H9 (cell line): ENCODE measurements at regions not wholly inside any gene's neighbourhood (a gene's known extent, or its start where the extent isn't known, plus 50 kb on each side); places are given as distances from the start of the nearest gene placed in this dataset.

Experiments
- DNase-seq: peaks from one replicate; pipeline ENCODE4 v3.0.0-alpha.2; 2017
- H2AFZ ChIP-seq: one replicate; pipeline ENCODE4 v1.6.1; 2013; ENCODE audit warnings: mild to moderate bottlenecking, low read length, control low read depth, moderate library complexity
- H2AK5ac ChIP-seq: 2 replicates; pipeline ENCODE4 v1.6.1; 2013; ENCODE audit warnings: low read length, control low read depth, mixed read lengths; ENCODE audit not compliant: insufficient read length
- H2BK120ac ChIP-seq: one replicate; pipeline ENCODE4 v1.6.1; 2013; ENCODE audit warnings: low read depth, mild to moderate bottlenecking, low read length, control low read depth, inconsistent platforms; ENCODE audit not compliant: poor library complexity, severe bottlenecking
- H2BK12ac ChIP-seq: 2 replicates; pipeline ENCODE4 v1.6.1; 2013; ENCODE audit warnings: low read length, control low read depth, mixed read lengths, low read depth; ENCODE audit not compliant: insufficient read length
- H2BK15ac ChIP-seq: 2 replicates; pipeline ENCODE4 v1.6.1; 2013; ENCODE audit warnings: low read depth, low read length, control low read depth
- H2BK20ac ChIP-seq: one replicate; pipeline ENCODE4 v1.6.1; 2013; ENCODE audit warnings: low read depth, mild to moderate bottlenecking, low read length, control low read depth, inconsistent platforms; ENCODE audit not compliant: poor library complexity, severe bottlenecking
- H2BK5ac ChIP-seq: 2 replicates; pipeline ENCODE4 v1.6.1; 2013; ENCODE audit warnings: low read length, control low read depth, mixed read lengths; ENCODE audit not compliant: insufficient read length
- H3K14ac ChIP-seq: 2 replicates; pipeline ENCODE4 v1.6.1; 2013; ENCODE audit warnings: low read length, control low read depth; ENCODE audit not compliant: insufficient read depth
- H3K18ac ChIP-seq: 2 replicates; pipeline ENCODE4 v1.6.1; 2013; ENCODE audit warnings: low read depth, mild to moderate bottlenecking, mixed read lengths, low read length, control low read depth; ENCODE audit not compliant: insufficient read length
- H3K23ac ChIP-seq: 2 replicates; pipeline ENCODE4 v1.6.1; 2013; ENCODE audit warnings: low read length, control low read depth, mixed read lengths, low read depth; ENCODE audit not compliant: insufficient read length
- H3K23me2 ChIP-seq: 2 replicates; pipeline ENCODE4 v1.6.1; 2013; ENCODE audit warnings: low read depth, mild to moderate bottlenecking, mixed read lengths, low read length, control low read depth; ENCODE audit not compliant: insufficient read length, poor library complexity, severe bottlenecking
- H3K27ac ChIP-seq: 2 replicates; pipeline ENCODE4 v1.5.1; 2013; ENCODE audit warnings: low read length, control low read depth, mixed read lengths, low read depth; ENCODE audit not compliant: insufficient read length
- H3K27me3 ChIP-seq: 2 replicates; pipeline ENCODE4 v1.6.1; 2013; ENCODE audit warnings: low read length, control low read depth, inconsistent platforms; ENCODE audit not compliant: insufficient read depth
- H3K4ac ChIP-seq: 2 replicates; pipeline ENCODE4 v1.6.1; 2013; ENCODE audit warnings: low read depth, mild to moderate bottlenecking, control low read depth, inconsistent platforms, low read length, moderate library complexity
- H3K4me1 ChIP-seq: 2 replicates; pipeline ENCODE4 v1.6.1; 2013; ENCODE audit warnings: low read length, control low read depth, inconsistent platforms; ENCODE audit not compliant: insufficient read depth
- H3K4me2 ChIP-seq: 2 replicates; pipeline ENCODE4 v1.6.1; 2013; ENCODE audit warnings: low read length, control low read depth, mixed read lengths; ENCODE audit not compliant: insufficient read length, insufficient read depth
- H3K56ac ChIP-seq: 2 replicates; pipeline ENCODE4 v1.6.1; 2013; ENCODE audit warnings: low read depth, mild to moderate bottlenecking, mixed read lengths, low read length, control low read depth; ENCODE audit not compliant: insufficient read length
- H3K79me1 ChIP-seq: 2 replicates; pipeline ENCODE4 v1.6.1; 2013; ENCODE audit warnings: low read depth, mild to moderate bottlenecking, moderate library complexity, low read length, control low read depth, inconsistent platforms; ENCODE audit not compliant: insufficient read depth, poor library complexity, severe bottlenecking
- H3K79me2 ChIP-seq: 2 replicates; pipeline ENCODE4 v1.6.1; 2013; ENCODE audit warnings: low read length, control low read depth, inconsistent platforms; ENCODE audit not compliant: insufficient read depth
- H3K9ac ChIP-seq: 2 replicates; pipeline ENCODE4 v1.6.1; 2013; ENCODE audit warnings: low read length, control low read depth, mixed read lengths; ENCODE audit not compliant: insufficient read length; ENCODE audit errors: extremely low read depth
- H3K9me3 ChIP-seq: one replicate; pipeline ENCODE4 v1.6.1; 2013; ENCODE audit warnings: low read depth, low read length, inconsistent platforms; ENCODE audit not compliant: control insufficient read depth
- H3T11ph ChIP-seq: one replicate; pipeline ENCODE4 v1.6.1; 2013; ENCODE audit warnings: mild to moderate bottlenecking, low read length, control low read depth, inconsistent platforms
- H4K20me1 ChIP-seq: one replicate; pipeline ENCODE4 v1.6.1; 2013; ENCODE audit not compliant: control insufficient read depth, insufficient read length, insufficient read depth
- H4K5ac ChIP-seq: 2 replicates; pipeline ENCODE4 v1.6.1; 2013; ENCODE audit warnings: low read depth, mild to moderate bottlenecking, mixed read lengths, low read length, control low read depth; ENCODE audit not compliant: insufficient read length
- H4K8ac ChIP-seq: replicated peaks from 2 replicates; pipeline ENCODE4 v1.6.1; 2013; ENCODE audit warnings: low read length, control low read depth, mixed read lengths, low read depth; ENCODE audit not compliant: insufficient read length
- H4K91ac ChIP-seq: 2 replicates; pipeline ENCODE4 v1.6.1; 2013; ENCODE audit warnings: low read depth, mild to moderate bottlenecking, moderate library complexity, mixed read lengths, low read length, control low read depth; ENCODE audit not compliant: insufficient read length
- H3K27ac Mint-ChIP-seq, 3 experiments: 2 replicates in 2 of 3; 3 replicates in 1 of 3; pipeline ENCODE4 v1.8.0; 2020 to 2021; ENCODE audit warnings: mixed read lengths in 3 of 3, mild to moderate bottlenecking in 1 of 3, moderate library complexity in 1 of 3
- H3K27me3 Mint-ChIP-seq: 2 replicates; pipeline ENCODE4 v1.8.0; 2021; ENCODE audit warnings: low read depth, mild to moderate bottlenecking, moderate library complexity, mixed read lengths
- H3K36me3 Mint-ChIP-seq, 3 experiments: 2 replicates in 2 of 3; 3 replicates in 1 of 3; pipeline ENCODE4 v1.8.0; 2020 to 2021; ENCODE audit warnings: low read depth in 3 of 3, mixed read lengths in 3 of 3; ENCODE audit not compliant: insufficient read depth in 1 of 3
- H3K4me1 Mint-ChIP-seq, 2 experiments: 2 replicates each; pipeline ENCODE4 v1.8.0; 2020; ENCODE audit warnings: mixed read lengths in 2 of 2
- H3K4me3 Mint-ChIP-seq, 2 experiments: 2 replicates in 1 of 2; 3 replicates in 1 of 2; pipeline ENCODE4 v1.8.0; 2020 to 2021; ENCODE audit warnings: mild to moderate bottlenecking in 2 of 2, mixed read lengths in 2 of 2, moderate library complexity in 1 of 2
- H3K9me3 Mint-ChIP-seq, 2 experiments: 2 replicates in 1 of 2; 3 replicates in 1 of 2; pipeline ENCODE4 v1.8.0; 2020; ENCODE audit warnings: mild to moderate bottlenecking in 2 of 2, mixed read lengths in 2 of 2, moderate library complexity in 1 of 2
- CTCF ChIP-seq: fragments of 200-600 bp; sonication (generic); conservative IDR thresholded peaks from 3 replicates; pipeline ENCODE4 v1.8.0; 2021; ENCODE audit warnings: antibody characterized with exemption, mild to moderate bottlenecking
- WGBS: extraction: QIAGEN DNeasy Blood & Tissue Kit; methylation state at CpG from one replicate; pipeline ENCODE4 v1.1.7; 2013; ENCODE audit warnings: missing lambda C conversion rate, low lambda C conversion rate, mixed read lengths; ENCODE audit not compliant: insufficient read length; ENCODE audit errors: extremely low coverage; 5-methylcytosine and 5-hydroxymethylcytosine counted together

GRCh38 chr2:76326636-76327035, 615.9 kb upstream of the GCFC2 start:
- Histone ChIP-seq H2BK12ac (no peak overlapping the region), H3T11ph (no peak overlapping the region), H3K56ac (no peak overlapping the region), H3K79me2 (no peaks in the 10 kb centered on the region), H3K27ac (no peak overlapping the region), H2BK5ac (no peak overlapping the region), H4K91ac (no peak overlapping the region), H2AK5ac (no peak overlapping the region), H4K5ac (no peak overlapping the region), H3K18ac (no peak overlapping the region), H3K4me1 (no peaks in the 10 kb centered on the region), H3K27me3 (no peaks in the 10 kb centered on the region), H2BK120ac (no peak overlapping the region), H2AFZ (no peak overlapping the region), H3K9me3 (no peaks in the 10 kb centered on the region), H3K23ac (no peak overlapping the region), H4K20me1 (no peaks in the 10 kb centered on the region), H2BK15ac (no peak overlapping the region), H3K4me2 (no peak overlapping the region), H3K14ac (no peak overlapping the region), H2BK20ac (no peak overlapping the region), H3K9ac (no peak overlapping the region), H4K8ac (no peak overlapping the region), H3K79me1 (no peaks in the 10 kb centered on the region), H3K23me2 (no peaks in the 10 kb centered on the region), H3K4ac (no peak overlapping the region)
- no peaks in the 10 kb centered on the region for H3K36me3 Mint-ChIP-seq
- peaks cover 3% of the 10 kb centered on the region in 2 experiments for H3K4me1 Mint-ChIP-seq
- no peak overlapping the region for H3K27ac Mint-ChIP-seq
- H3K9me3 Mint-ChIP-seq, result no peaks in the 10 kb centered on the region
- no peak for TF ChIP-seq CTCF
- no peak for DNase-seq
- no peak overlapping the region for H3K4me3 Mint-ChIP-seq
- no peaks in the 10 kb centered on the region for H3K27me3 Mint-ChIP-seq
- no CpG with 5 or more reads among the region's 1 CpG for WGBS
